ENCODE measurements at regions not wholly inside any gene's neighbourhood (a gene's known extent, or its start where the extent isn't known, plus 50 kb on each side); places are given as distances from the start of the nearest gene placed in this dataset.

GRCh38 chr2:174662459-174662858 is 64.9 kb upstream of the WIPF1 start:
- Histone ChIP-seq H4K8ac (ENCODE audit: low read length) (no peak overlapping the region), H2BK120ac (ENCODE audit: low read depth, low read length) (no peak overlapping the region), H3K27me3 (ENCODE audit: control insufficient read depth in 1 of 2, insufficient read depth in 1 of 2, low read length in 2 of 2) (no peaks in the 10 kb centered on the region), H3K36me3 (ENCODE audit: control insufficient read depth in 1 of 2, insufficient read depth in 2 of 2, low read depth in 1 of 2, low read length in 2 of 2) (peaks cover 4 to 29% of the 10 kb centered on the region in 2 experiments), H3K79me1 (replicated peaks; ENCODE audit: low read length, poor library complexity, severe bottlenecking) (peaks cover 52% of the 10 kb centered on the region), H3K4me1 (ENCODE audit: control insufficient read depth, insufficient read depth, low read depth, low read length) (peaks cover 1% of the 10 kb centered on the region), H3K4me2 (ENCODE audit: low read length, poor library complexity, severe bottlenecking) (no peak overlapping the region), H2AK5ac (ENCODE audit: low read length, severe bottlenecking) (no peak overlapping the region), H3K14ac (ENCODE audit: low read length in 2 of 2) (no peak overlapping the region), H2BK15ac (ENCODE audit: low read depth, poor library complexity, severe bottlenecking) (no peak overlapping the region), H3K4ac (ENCODE audit: low read depth in 1 of 2, low read length in 2 of 2) (no peak overlapping the region), H2BK12ac (ENCODE audit: low read length in 2 of 2) (no peak overlapping the region), H3K18ac (ENCODE audit: low read depth in 1 of 2, low read length in 2 of 2) (no peak overlapping the region), H3K4me3 (ENCODE audit: insufficient read depth in 1 of 2, low read depth in 1 of 2, low read length in 2 of 2) (no peak overlapping the region), H3K27ac (ENCODE audit: low read length, poor library complexity, severe bottlenecking) (no peak overlapping the region), H2BK5ac (ENCODE audit: low read depth, low read length, poor library complexity, severe bottlenecking) (no peak overlapping the region), H4K91ac (ENCODE audit: low read length) (no peak overlapping the region), H3K9me3 (ENCODE audit: control insufficient read depth, low read length) (no peaks in the 10 kb centered on the region), H3K9ac (ENCODE audit: low read length) (peak overlapping the region; percentile 75), H2AFZ (ENCODE audit: low read depth, low read length) (no peak overlapping the region), H3K23ac (ENCODE audit: low read length in 2 of 2) (no peak overlapping the region)
- 0% methylated on average over 3 of the region's 3 CpGs for WGBS
- peak; percentile 84 for DNase-seq

GRCh38 chr2:174660984-174661675 is 63.5 kb upstream of the WIPF1 start:
- Histone ChIP-seq H3K14ac (ENCODE audit: low read length in 2 of 2) (no peak overlapping the region), H3K27me3 (ENCODE audit: control insufficient read depth in 1 of 2, insufficient read depth in 1 of 2, low read length in 2 of 2) (no peaks in the 10 kb centered on the region), H3K23ac (ENCODE audit: low read length in 2 of 2) (no peak overlapping the region), H3K27ac (ENCODE audit: low read length, poor library complexity, severe bottlenecking) (no peak overlapping the region), H3K4me1 (ENCODE audit: control insufficient read depth, insufficient read depth, low read depth, low read length) (peaks cover 1% of the 10 kb centered on the region), H2BK15ac (ENCODE audit: low read depth, poor library complexity, severe bottlenecking) (no peak overlapping the region), H2BK12ac (ENCODE audit: low read length in 2 of 2) (no peak overlapping the region), H3K36me3 (ENCODE audit: control insufficient read depth in 1 of 2, insufficient read depth in 2 of 2, low read depth in 1 of 2, low read length in 2 of 2) (peaks cover 4 to 40% of the 10 kb centered on the region in 2 experiments), H4K8ac (ENCODE audit: low read length) (no peak overlapping the region), H3K4me3 (ENCODE audit: insufficient read depth in 1 of 2, low read depth in 1 of 2, low read length in 2 of 2) (no peak overlapping the region), H3K4ac (ENCODE audit: low read depth in 1 of 2, low read length in 2 of 2) (no peak overlapping the region), H3K79me1 (replicated peaks; ENCODE audit: low read length, poor library complexity, severe bottlenecking) (peaks cover 45% of the 10 kb centered on the region), H3K9me3 (ENCODE audit: control insufficient read depth, low read length) (peaks cover 3% of the 10 kb centered on the region), H3K18ac (ENCODE audit: low read depth in 1 of 2, low read length in 2 of 2) (no peak overlapping the region), H2BK5ac (ENCODE audit: low read depth, low read length, poor library complexity, severe bottlenecking) (no peak overlapping the region), H2AK5ac (ENCODE audit: low read length, severe bottlenecking) (no peak overlapping the region), H2BK120ac (ENCODE audit: low read depth, low read length) (no peak overlapping the region), H2AFZ (ENCODE audit: low read depth, low read length) (no peak overlapping the region), H4K91ac (ENCODE audit: low read length) (no peak overlapping the region), H3K9ac (ENCODE audit: low read length) (no peak overlapping the region), H3K4me2 (ENCODE audit: low read length, poor library complexity, severe bottlenecking) (no peak overlapping the region)
- 98% methylated on average over 8 of the region's 9 CpGs for whole genome bisulfite sequencing
- DNase-seq, result no peak

- H3K36me3 ChIP-seq (ENCODE audit: control insufficient read depth in 1 of 2, insufficient read depth in 2 of 2, low read depth in 1 of 2, low read length in 2 of 2), result peaks cover 4 to 51% of the 10 kb centered on the region in 2 experiments
Observed at GRCh38 chr2:174659069-174659900, 61.7 kb upstream of the WIPF1 start.

GRCh38 chr2:174656676-174657176 is 59.1 kb upstream of the WIPF1 start:
- Histone ChIP-seq H2BK120ac (ENCODE audit: low read depth, low read length) (no peak overlapping the region), H3K27ac (ENCODE audit: low read length, poor library complexity, severe bottlenecking) (peak overlapping the region; percentile 52), H3K4me2 (ENCODE audit: low read length, poor library complexity, severe bottlenecking) (no peak overlapping the region), H3K9me3 (ENCODE audit: control insufficient read depth, low read length) (peaks cover 10% of the 10 kb centered on the region), H3K4ac (ENCODE audit: low read depth in 1 of 2, low read length in 2 of 2) (no peak overlapping the region), H2BK15ac (ENCODE audit: low read depth, poor library complexity, severe bottlenecking) (no peak overlapping the region), H3K79me1 (replicated peaks; ENCODE audit: low read length, poor library complexity, severe bottlenecking) (peaks cover 42% of the 10 kb centered on the region), H4K8ac (ENCODE audit: low read length) (no peak overlapping the region), H4K91ac (ENCODE audit: low read length) (no peak overlapping the region), H2BK5ac (ENCODE audit: low read depth, low read length, poor library complexity, severe bottlenecking) (no peak overlapping the region), H3K9ac (ENCODE audit: low read length) (no peak overlapping the region), H2AK5ac (ENCODE audit: low read length, severe bottlenecking) (no peak overlapping the region), H3K4me3 (ENCODE audit: insufficient read depth in 1 of 2, low read depth in 1 of 2, low read length in 2 of 2) (no peak overlapping the region), H3K23ac (ENCODE audit: low read length in 2 of 2) (no peak overlapping the region), H2AFZ (ENCODE audit: low read depth, low read length) (no peak overlapping the region), H3K36me3 (ENCODE audit: control insufficient read depth in 1 of 2, insufficient read depth in 2 of 2, low read depth in 1 of 2, low read length in 2 of 2) (peaks cover 4 to 59% of the 10 kb centered on the region in 2 experiments), H3K18ac (ENCODE audit: low read depth in 1 of 2, low read length in 2 of 2) (no peak overlapping the region), H3K4me1 (ENCODE audit: control insufficient read depth, insufficient read depth, low read depth, low read length) (peaks cover 1% of the 10 kb centered on the region), H2BK12ac (ENCODE audit: low read length in 2 of 2) (no peak overlapping the region), H3K14ac (ENCODE audit: low read length in 2 of 2) (no peak overlapping the region), H3K27me3 (ENCODE audit: control insufficient read depth in 1 of 2, insufficient read depth in 1 of 2, low read length in 2 of 2) (no peaks in the 10 kb centered on the region)
- DNase-seq, result no peak

More at GRCh38 chr2:174659069-174659900, 61.7 kb upstream of the WIPF1 start:
- no peak overlapping the region for H3K4me2 ChIP-seq (ENCODE audit: low read length, poor library complexity, severe bottlenecking)
- H3K14ac ChIP-seq (ENCODE audit: low read length in 2 of 2), result no peak overlapping the region
- H3K18ac ChIP-seq (ENCODE audit: low read depth in 1 of 2, low read length in 2 of 2), result no peak overlapping the region
- 88% methylated on average over 7 of the region's 7 CpGs for WGBS
- no peak for DNase-seq
- H2BK15ac ChIP-seq (ENCODE audit: low read depth, poor library complexity, severe bottlenecking), result no peak overlapping the region
- H3K9ac ChIP-seq (ENCODE audit: low read length), result no peak overlapping the region
- no peak overlapping the region for H3K4me3 ChIP-seq (ENCODE audit: insufficient read depth in 1 of 2, low read depth in 1 of 2, low read length in 2 of 2)
- no peak overlapping the region for H3K23ac ChIP-seq (ENCODE audit: low read length in 2 of 2)
- H2BK12ac ChIP-seq (ENCODE audit: low read length in 2 of 2), result peak overlapping the region in 1 of 2 experiments; percentile 67
- no peak overlapping the region for H4K8ac ChIP-seq (ENCODE audit: low read length)
- no peaks in the 10 kb centered on the region for H3K27me3 ChIP-seq (ENCODE audit: control insufficient read depth in 1 of 2, insufficient read depth in 1 of 2, low read length in 2 of 2)
- H3K4ac ChIP-seq (ENCODE audit: low read depth in 1 of 2, low read length in 2 of 2), result no peak overlapping the region
- H4K91ac ChIP-seq (ENCODE audit: low read length), result no peak overlapping the region
- H3K4me1 ChIP-seq (ENCODE audit: control insufficient read depth, insufficient read depth, low read depth, low read length), result peaks cover 1% of the 10 kb centered on the region
- no peak overlapping the region for H3K27ac ChIP-seq (ENCODE audit: low read length, poor library complexity, severe bottlenecking)
- no peak overlapping the region for H2BK120ac ChIP-seq (ENCODE audit: low read depth, low read length)
- H3K79me1 ChIP-seq (replicated peaks; ENCODE audit: low read length, poor library complexity, severe bottlenecking), result peaks cover 45% of the 10 kb centered on the region
- H3K9me3 ChIP-seq (ENCODE audit: control insufficient read depth, low read length), result peaks cover 10% of the 10 kb centered on the region
- no peak overlapping the region for H2BK5ac ChIP-seq (ENCODE audit: low read depth, low read length, poor library complexity, severe bottlenecking)
- H2AK5ac ChIP-seq (ENCODE audit: low read length, severe bottlenecking), result no peak overlapping the region
- H2AFZ ChIP-seq (ENCODE audit: low read depth, low read length), result no peak overlapping the region

Measured in mesenchymal stem cell (in vitro differentiated cells and primary cell).